IMR-90 (cell line): ENCODE measurements at regions not wholly inside any gene's neighbourhood (a gene's known extent, or its start where the extent isn't known, plus 50 kb on each side); places are given as distances from the start of the nearest gene placed in this dataset.

Experiments
- ATAC-seq: fragments of 200-7000 bp; cut with Tn5 transposase; 2 replicates; pipeline ENCODE4 v1.9.1; 2020; ENCODE audit warnings: low read depth, mild to moderate bottlenecking, moderate library complexity
- BruUV-seq: library from RNA; stranded (reverse); fragments of 400-500 nt; replicated peaks from 2 replicates; lab custom pipeline; 2021; lab: Mats Ljungman, UMichigan
- CTCF ChIA-PET: fragments of 300-600 bp; formaldehyde crosslinking; extraction: SDS; loops from one replicate; lab custom pipeline; 2021; ENCODE audit warnings: antibody characterized with exemption; lab: Yijun Ruan, JAX
- POLR2A ChIA-PET: fragments of 300-600 bp; sonication (Branson Sonifier 250); formaldehyde crosslinking; loops from one replicate; lab custom pipeline; 2022; ENCODE audit warnings: antibody characterized with exemption; ENCODE audit not compliant: unreplicated experiment; lab: Charles Lee
- DNase-seq: peaks from one replicate; pipeline ENCODE4 v3.0.0; 2013
- H2AFZ ChIP-seq: replicated peaks from 2 replicates; pipeline ENCODE3; 2013; ENCODE audit warnings: low read length, mild to moderate bottlenecking; ENCODE audit not compliant: poor library complexity
- H2AK5ac ChIP-seq: 2 replicates; pipeline ENCODE4 v1.6.1; 2013; ENCODE audit warnings: low read depth, low read length, inconsistent platforms
- H2AK9ac ChIP-seq: replicated peaks from 2 replicates; pipeline ENCODE3; 2013; ENCODE audit warnings: mild to moderate bottlenecking, low read depth, low read length, moderate library complexity; ENCODE audit not compliant: poor library complexity
- H2BK120ac ChIP-seq: 2 replicates; pipeline ENCODE4 v1.6.1; 2013; ENCODE audit warnings: low read depth, low read length, inconsistent platforms
- H2BK15ac ChIP-seq: 3 replicates; pipeline ENCODE4 v1.6.1; 2013; ENCODE audit warnings: low read depth, low read length, inconsistent platforms
- H2BK20ac ChIP-seq: 2 replicates; pipeline ENCODE4 v1.6.1; 2013; ENCODE audit warnings: low read depth, mild to moderate bottlenecking, inconsistent platforms, low read length, moderate library complexity
- H2BK5ac ChIP-seq: 2 replicates; pipeline ENCODE4 v1.6.1; 2013; ENCODE audit warnings: mild to moderate bottlenecking, low read depth, low read length, inconsistent platforms; ENCODE audit not compliant: poor library complexity, severe bottlenecking
- H3K14ac ChIP-seq: replicated peaks from 2 replicates; pipeline ENCODE4 v1.6.1; 2013; ENCODE audit warnings: low read depth, low read length, inconsistent platforms
- H3K18ac ChIP-seq: 2 replicates; pipeline ENCODE4 v1.6.1; 2013; ENCODE audit warnings: low read depth, low read length, control low read depth
- H3K23ac ChIP-seq: 2 replicates; pipeline ENCODE4 v1.6.1; 2013; ENCODE audit warnings: low read depth, low read length, inconsistent platforms
- H3K27ac ChIP-seq: 2 replicates; pipeline ENCODE4 v1.5.1; 2013; ENCODE audit warnings: mild to moderate bottlenecking, control low read depth, low read length; ENCODE audit not compliant: insufficient read depth
- H3K27me3 ChIP-seq: 2 replicates; pipeline ENCODE4 v1.6.1; 2013; ENCODE audit warnings: low read length; ENCODE audit not compliant: control insufficient read depth, insufficient read depth
- H3K36me3 ChIP-seq: 2 replicates; pipeline ENCODE4 v1.6.1; 2013; ENCODE audit warnings: low read length, mixed read lengths; ENCODE audit not compliant: control insufficient read depth, insufficient read depth
- H3K4ac ChIP-seq: 2 replicates; pipeline ENCODE4 v1.6.1; 2013; ENCODE audit warnings: low read depth, low read length, inconsistent platforms
- H3K4me1 ChIP-seq: 2 replicates; pipeline ENCODE4 v1.6.1; 2013; ENCODE audit warnings: low read length, mixed read lengths; ENCODE audit not compliant: control insufficient read depth, insufficient read depth
- H3K4me2 ChIP-seq: 2 replicates; pipeline ENCODE4 v1.6.1; 2013; ENCODE audit warnings: low read depth, mild to moderate bottlenecking, control low read depth, low read length, moderate library complexity
- H3K4me3 ChIP-seq: 2 replicates; pipeline ENCODE4 v1.5.1; 2013; ENCODE audit warnings: low read depth, mild to moderate bottlenecking, control low read depth, low read length, moderate library complexity; ENCODE audit not compliant: insufficient read depth
- H3K56ac ChIP-seq: 2 replicates; pipeline ENCODE4 v1.6.1; 2013; ENCODE audit warnings: low read length, inconsistent platforms; ENCODE audit not compliant: insufficient read depth; ENCODE audit errors: extremely low read depth
- H3K79me1 ChIP-seq, 2 experiments: 2 replicates each; pipeline ENCODE4 v1.6.1; 2013; ENCODE audit warnings: low read length in 2 of 2, inconsistent platforms in 1 of 2, low read depth in 1 of 2
- H3K9ac ChIP-seq: 2 replicates; pipeline ENCODE4 v1.6.1; 2013; ENCODE audit warnings: low read depth, low read length, control low read depth
- H3K9me1 ChIP-seq: 2 replicates; pipeline ENCODE4 v1.6.1; 2013; ENCODE audit warnings: low read length, inconsistent platforms; ENCODE audit not compliant: insufficient read depth
- H3K9me3 ChIP-seq: 2 replicates; pipeline ENCODE4 v1.6.1; 2013; ENCODE audit warnings: low read length; ENCODE audit not compliant: control insufficient read depth, insufficient read depth
- H4K20me1 ChIP-seq: 2 replicates; pipeline ENCODE4 v1.6.1; 2013; ENCODE audit warnings: low read length, inconsistent platforms; ENCODE audit not compliant: insufficient read depth
- H4K5ac ChIP-seq: 2 replicates; pipeline ENCODE4 v1.6.1; 2013; ENCODE audit warnings: mild to moderate bottlenecking, low read depth, low read length, control low read depth
- H4K8ac ChIP-seq, 2 experiments: 2 replicates each; pipeline ENCODE4 v1.6.1; 2013; ENCODE audit warnings: low read depth in 2 of 2, low read length in 2 of 2, control low read depth in 1 of 2, inconsistent platforms in 1 of 2
- H4K91ac ChIP-seq: 2 replicates; pipeline ENCODE4 v1.6.1; 2013; ENCODE audit warnings: low read depth, low read length, inconsistent platforms; ENCODE audit not compliant: insufficient read depth
- BHLHE40 ChIP-seq: fragments of 150-350 bp; IDR thresholded peaks from 2 replicates; pipeline ENCODE4 v1.6.1; 2016; ENCODE audit warnings: mild to moderate bottlenecking, low read depth, low read length
- CEBPB ChIP-seq: IDR thresholded peaks from 2 replicates; pipeline ENCODE4 v1.6.1; 2012; ENCODE audit warnings: low read depth, low read length, improper control_type of control experiment
- CHD1 ChIP-seq: IDR thresholded peaks from 2 replicates; pipeline ENCODE4 v1.6.1; 2012; ENCODE audit warnings: low read depth, low read length, improper control_type of control experiment
- CTCF ChIP-seq: conservative IDR thresholded peaks from 2 replicates; pipeline ENCODE4 v1.5.1; 2012; ENCODE audit warnings: mild to moderate bottlenecking, low read depth, low read length, improper control_type of control experiment
- ELK1 ChIP-seq: fragments of 150-350 bp; IDR thresholded peaks from 2 replicates; pipeline ENCODE4 v1.6.1; 2016; ENCODE audit warnings: low read depth, mild to moderate bottlenecking, low read length, moderate library complexity, borderline replicate concordance
- FOS ChIP-seq: fragments of 150-350 bp; IDR thresholded peaks from 2 replicates; pipeline ENCODE4 v1.6.1; 2016; ENCODE audit warnings: low read depth, low read length
- MAFK ChIP-seq: IDR thresholded peaks from 2 replicates; pipeline ENCODE4 v1.6.1; 2012; ENCODE audit warnings: low read depth, low read length, improper control_type of control experiment
- MAZ ChIP-seq: IDR thresholded peaks from 2 replicates; pipeline ENCODE4 v1.6.1; 2012; ENCODE audit warnings: low read depth, mild to moderate bottlenecking, low read length, improper control_type of control experiment, moderate library complexity, borderline replicate concordance
- MXI1 ChIP-seq: IDR thresholded peaks from 2 replicates; pipeline ENCODE4 v1.6.1; 2012; ENCODE audit warnings: low read depth, mild to moderate bottlenecking, low read length, moderate library complexity, borderline replicate concordance
- NFE2L2 ChIP-seq: fragments of 150-350 bp; IDR thresholded peaks from 2 replicates; pipeline ENCODE4 v1.6.1; 2016; ENCODE audit warnings: low read depth, mild to moderate bottlenecking, low read length
- POLR2A ChIP-seq: IDR thresholded peaks from 2 replicates; pipeline ENCODE4 v1.6.1; 2012; ENCODE audit warnings: mild to moderate bottlenecking, low read depth, low read length
- RAD21 ChIP-seq: IDR thresholded peaks from 2 replicates; pipeline ENCODE4 v1.6.1; 2012; ENCODE audit warnings: low read length, improper control_type of control experiment
- RCOR1 ChIP-seq: IDR thresholded peaks from 2 replicates; pipeline ENCODE4 v1.6.1; 2012; ENCODE audit warnings: mild to moderate bottlenecking, low read length, improper control_type of control experiment; ENCODE audit not compliant: insufficient replicate concordance
- RFX5 ChIP-seq: IDR thresholded peaks from 2 replicates; pipeline ENCODE4 v1.8.0; 2012; ENCODE audit warnings: low read depth, mild to moderate bottlenecking, low read length, moderate library complexity
- SMC3 ChIP-seq: fragments of 150-350 bp; IDR thresholded peaks from 2 replicates; pipeline ENCODE4 v1.6.1; 2016; ENCODE audit warnings: low read depth, mild to moderate bottlenecking, antibody characterized with exemption, low read length, moderate library complexity
- USF2 ChIP-seq: fragments of 150-350 bp; IDR thresholded peaks from 2 replicates; pipeline ENCODE4 v1.6.1; 2017; ENCODE audit warnings: mild to moderate bottlenecking, antibody characterized with exemption, low read length, low read depth
- WGBS, 2 experiments: methylation state at CpG; one replicate each; pipeline versions ENCODE4 v1.1.5 to v1.1.7; 2013; ENCODE audit warnings: missing lambda C conversion rate in 2 of 2; ENCODE audit not compliant: insufficient read length in 1 of 2; ENCODE audit errors: extremely low coverage in 2 of 2; 5-methylcytosine and 5-hydroxymethylcytosine counted together
- dilution Hi-C: fragments of 300-500 bp; cut with HindIII; formaldehyde crosslinking; loops from one replicate; pipeline ENCODE4 v1.14.3; 2018; ENCODE audit warnings: low sequenced_read_pairs; ENCODE audit not compliant: unreplicated experiment
- in situ Hi-C: fragments of 300-500 bp; cut with MboI; formaldehyde crosslinking; loops from 3 replicates; pipeline ENCODE4 v1.14.3; 2019; ENCODE audit warnings: low sequenced_read_pairs, inconsistent platforms, mixed read lengths
- intact Hi-C: fragments of 100-400 bp; cut with micrococcal nuclease; formaldehyde crosslinking; loops from 2 replicates; pipeline ENCODE4 v1.10.0; 2022

- Histone ChIP-seq H4K5ac (no peak overlapping the region), H3K56ac (no peak overlapping the region), H3K18ac (no peak overlapping the region), H4K91ac (no peak overlapping the region), H2BK120ac (no peak overlapping the region), H3K9me1 (no peaks in the 10 kb centered on the region), H3K36me3 (no peaks in the 10 kb centered on the region), H2BK15ac (no peak overlapping the region), H2AK5ac (no peak overlapping the region), H3K27ac (no peak overlapping the region), H3K23ac (no peak overlapping the region), H2AFZ (no peak overlapping the region), H3K27me3 (no peaks in the 10 kb centered on the region), H2BK20ac (no peak overlapping the region), H3K4me1 (no peaks in the 10 kb centered on the region), H3K9ac (no peak overlapping the region), H4K20me1 (no peaks in the 10 kb centered on the region), H3K14ac (no peak overlapping the region), H3K4me2 (no peak overlapping the region), H3K79me1 (no peaks in the 10 kb centered on the region), H3K4me3 (no peak overlapping the region), H3K4ac (no peak overlapping the region), H2AK9ac (no peak overlapping the region), H3K9me3 (0 out of 2 replicates have a peak, but pooled peaks cover 4% of the 10 kb centered on the region), H4K8ac (no peak overlapping the region), H2BK5ac (no peak overlapping the region)
- WGBS, 2 experiments = no CpG with 5 or more reads among the region's 3 CpGs
- no TSS peak for BruUV-seq
- CTCF ChIA-PET = no interaction called here
- intact Hi-C loops = no loop called here
- TF ChIP-seq MAZ (no peak), CEBPB (no peak), MXI1 (no peak), ELK1 (no peak), RAD21 (no peak), RFX5 (no peak), USF2 (no peak), MAFK (no peak), FOS (no peak), RCOR1 (no peak), NFE2L2 (no peak), BHLHE40 (no peak), CHD1 (no peak), SMC3 (no peak), CTCF (no peak), POLR2A (no peak)
- dilution Hi-C loops = no loop called here
- in situ Hi-C loops = no loop called here
- DNase-seq (no peak), ATAC-seq (no peak)
- POLR2A ChIA-PET = no interaction called here
Measured at GRCh38 chr3:34300621-34301020, 502.2 kb downstream of the PDCD6IP start.
